HG03342 (cell line): ENCODE measurements at regions not wholly inside any gene's neighbourhood (a gene's known extent, or its start where the extent isn't known, plus 50 kb on each side); places are given as distances from the start of the nearest gene placed in this dataset.
"Not testable (repeated sequence)": the region's sequence is repeated elsewhere in the genome, so short reads cannot be mapped to it uniquely, and the experiment has no call there.

Experiments
- ATAC-seq: cut with Tn5 transposase; IDR thresholded peaks from one replicate; pipeline ENCODE4 v1.9.1; 2021; ENCODE audit warnings: mild to moderate bottlenecking, moderate library complexity; ENCODE audit not compliant: unreplicated experiment

GRCh38 chr2:48210189-48210588 is 104.3 kb upstream of the FOXN2 start:
- ATAC-seq: no peak

DNA sequence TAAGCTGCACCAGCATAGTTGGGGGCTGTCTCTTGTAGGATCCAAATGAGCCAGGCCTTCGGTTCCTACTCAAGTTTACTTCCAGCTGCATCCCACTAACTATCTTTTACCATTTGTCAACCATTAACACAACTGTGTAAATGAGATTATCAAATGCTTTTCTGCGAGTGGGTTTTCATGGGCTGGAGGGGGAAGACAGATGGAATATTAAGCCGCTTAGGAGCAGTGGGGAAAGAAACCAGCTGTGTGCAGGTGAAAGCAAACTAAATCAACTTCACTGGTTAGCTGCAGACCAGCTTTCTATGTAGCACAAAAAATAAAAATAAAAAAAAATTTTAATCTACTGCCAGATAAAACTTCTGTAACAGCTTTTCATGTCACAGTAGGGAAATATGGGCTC is 100.8 kb upstream of the FOXN2 start:
- no peak for ATAC-seq

- no peak for ATAC-seq
These were observed 96.3 kb upstream of the FOXN2 start for GRCh38 chr2:48218169-48218568.

DNA sequence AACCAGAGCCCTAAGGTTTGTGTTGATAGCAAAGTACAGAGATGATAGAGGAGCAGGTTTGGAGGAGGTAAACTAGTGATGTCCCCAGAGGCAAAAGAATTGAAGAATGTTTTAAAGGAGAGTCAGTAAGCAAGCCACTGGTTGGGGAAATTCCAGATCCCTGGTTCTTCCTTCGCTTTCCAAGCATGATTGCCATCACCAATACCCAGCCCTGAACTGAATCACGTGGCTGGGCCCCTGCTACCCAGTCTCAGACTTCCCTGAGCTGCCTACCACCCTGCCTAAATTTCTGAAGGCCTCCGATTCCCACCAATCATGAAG is 95.3 kb upstream of the FOXN2 start:
- no peak for ATAC-seq

GRCh38 chr2:48219555-48220436 is 94.7 kb upstream of the FOXN2 start:
- ATAC-seq: no peak

DNA sequence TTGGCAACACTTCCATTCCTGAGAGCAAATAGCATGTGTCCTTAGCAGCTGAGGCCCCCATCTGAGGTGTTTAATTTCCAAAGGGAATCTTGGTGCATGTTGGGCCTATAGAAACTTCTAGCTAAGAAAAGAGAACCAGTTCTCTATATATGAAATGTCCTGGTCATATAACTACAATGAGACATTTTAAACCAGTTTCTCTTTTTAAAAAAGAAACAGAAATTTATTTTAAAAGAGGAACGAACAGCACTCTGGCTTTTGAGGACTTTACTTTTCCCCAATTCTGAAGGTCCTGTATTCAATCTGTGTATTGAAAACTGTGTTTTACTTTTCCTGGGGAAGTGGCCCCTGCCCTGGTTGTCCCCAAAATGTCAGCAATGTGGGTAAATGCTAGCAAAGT is 94.0 kb upstream of the FOXN2 start:
- ATAC-seq: no peak

GRCh38 chr2:48221846-48222516 is 92.5 kb upstream of the FOXN2 start:
- ATAC-seq: no peak

GRCh38 chr2:48227617-48228344 is 86.7 kb upstream of the FOXN2 start:
- ATAC-seq: peak; percentile 86

GRCh38 chr2:48228345-48228684 is 86.2 kb upstream of the FOXN2 start:
- ATAC-seq: no peak

DNA sequence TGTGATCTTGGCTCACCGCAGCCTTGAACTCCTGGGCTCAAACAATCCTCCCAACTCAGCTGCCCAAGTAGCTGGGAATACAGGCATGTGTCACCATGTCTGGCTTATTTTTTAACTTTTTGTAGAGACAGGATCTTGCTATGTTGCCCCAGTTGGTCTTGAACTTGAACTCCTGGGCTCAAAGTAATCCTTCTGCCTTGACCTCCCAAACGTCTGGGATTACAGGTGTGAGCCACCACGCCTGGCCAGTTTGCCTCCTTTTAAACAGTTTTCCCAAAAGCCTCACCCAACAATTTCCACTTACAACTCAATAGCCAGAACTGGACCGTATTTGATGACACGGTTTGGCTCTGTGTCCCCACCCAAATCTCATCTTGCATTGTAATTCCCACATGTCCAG is 85.4 kb upstream of the FOXN2 start:
- ATAC-seq: no peak

GRCh38 chr2:48230834-48231233 is 83.6 kb upstream of the FOXN2 start:
- no peak for ATAC-seq

GRCh38 chr2:48232351-48232750 is 82.1 kb upstream of the FOXN2 start:
- ATAC-seq: no peak

GRCh38 chr2:48233005-48233404 is 81.5 kb upstream of the FOXN2 start:
- ATAC-seq: peak; percentile 45

DNA sequence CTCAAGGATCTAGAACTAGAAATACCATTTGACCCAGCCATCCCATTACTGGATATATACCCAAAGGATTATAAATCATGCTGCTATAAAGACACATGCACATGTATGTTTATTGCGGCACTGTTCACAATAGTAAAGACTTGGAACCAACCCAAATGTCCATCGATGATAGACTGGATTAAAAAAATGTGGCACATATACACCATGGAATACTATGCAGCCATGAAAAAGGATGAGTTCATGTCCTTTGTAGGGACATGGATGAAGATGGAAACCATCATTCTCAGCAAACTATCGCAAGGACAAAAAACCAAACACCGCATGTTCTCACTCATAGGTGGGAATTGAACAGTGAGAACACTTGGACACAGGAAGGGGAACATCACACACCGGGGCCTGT is 80.7 kb upstream of the FOXN2 start:
- not testable (repeated sequence) for ATAC-seq

DNA sequence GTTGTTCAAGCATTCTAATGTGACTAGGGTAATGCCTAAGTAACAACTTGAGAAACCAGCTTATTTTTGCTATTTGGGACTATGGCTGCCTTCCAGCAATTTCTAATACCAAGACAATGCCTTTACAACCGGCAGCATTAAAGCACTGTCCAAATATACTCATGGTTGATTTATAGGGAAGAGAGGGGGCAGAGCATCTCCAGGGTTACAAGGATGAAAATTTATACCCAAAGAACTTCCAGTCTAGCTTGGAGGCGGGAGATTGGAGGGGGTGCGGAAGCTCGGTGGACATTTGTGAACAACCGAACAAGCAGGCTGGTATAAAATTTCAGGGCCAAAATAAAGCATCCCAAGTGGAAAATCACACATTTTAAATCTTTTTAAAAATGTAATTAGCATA is 79.4 kb upstream of the FOXN2 start:
- ATAC-seq: no peak

GRCh38 chr2:48238381-48238780 is 76.1 kb upstream of the FOXN2 start:
- no peak for ATAC-seq

GRCh38 chr2:48240912-48241311 is 73.6 kb upstream of the FOXN2 start:
- no peak for ATAC-seq

DNA sequence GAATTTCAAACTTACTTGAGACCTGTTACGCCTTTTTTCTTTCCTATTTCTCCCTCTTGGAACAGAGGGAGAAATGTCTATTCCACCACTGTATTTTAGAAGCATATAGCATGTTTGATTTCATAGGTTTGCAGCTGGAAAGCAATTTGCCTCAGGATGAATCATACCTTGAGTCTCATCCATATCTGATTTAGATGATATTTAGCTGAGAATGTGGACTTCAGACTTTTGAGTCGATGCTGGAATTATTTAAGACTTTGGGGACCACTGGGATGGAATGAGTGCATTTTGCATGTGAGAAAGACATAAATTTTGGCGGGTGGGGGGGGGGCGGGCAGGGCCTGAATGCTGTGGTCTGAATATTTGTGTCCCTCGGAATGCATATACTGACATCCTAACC is 67.3 kb upstream of the FOXN2 start:
- no peak for ATAC-seq

DNA sequence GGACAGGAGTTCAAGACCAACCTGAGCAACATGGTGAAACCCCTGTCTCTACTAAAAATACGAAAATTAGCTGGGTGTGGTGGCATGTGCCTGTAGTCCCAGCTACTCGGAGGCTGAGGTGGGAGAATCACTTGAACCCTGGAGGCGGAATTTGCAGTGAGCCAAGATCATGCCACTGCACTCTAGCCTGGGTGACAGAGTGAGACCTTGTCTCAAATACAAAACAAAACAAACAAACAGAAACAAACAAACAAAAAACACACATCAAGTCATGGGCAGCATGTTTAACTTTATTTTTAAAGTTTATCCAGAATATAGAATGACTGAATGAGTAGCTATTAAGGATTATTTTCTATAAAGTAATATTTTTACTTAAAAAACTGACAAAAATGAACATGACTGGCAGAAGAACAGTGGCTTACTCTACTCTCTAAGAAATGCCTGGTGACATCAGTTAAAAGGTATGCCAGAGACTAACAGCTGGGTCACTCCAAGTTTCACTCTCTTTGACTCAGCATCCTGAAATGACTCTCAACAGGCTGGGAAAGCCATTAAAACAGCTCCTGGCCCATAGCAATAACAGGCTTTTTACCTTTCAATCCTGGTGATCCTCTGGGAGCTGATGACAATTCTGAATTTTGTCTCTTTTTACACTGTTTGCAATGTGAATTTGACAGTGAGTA is 66.1 kb upstream of the FOXN2 start:
- peak; percentile 92 for ATAC-seq

GRCh38 chr2:48249025-48249424 is 65.5 kb upstream of the FOXN2 start:
- no peak for ATAC-seq
